ENCODE measurements at regions not wholly inside any gene's neighbourhood (a gene's known extent, or its start where the extent isn't known, plus 50 kb on each side); places are given as distances from the start of the nearest gene placed in this dataset.

DNA sequence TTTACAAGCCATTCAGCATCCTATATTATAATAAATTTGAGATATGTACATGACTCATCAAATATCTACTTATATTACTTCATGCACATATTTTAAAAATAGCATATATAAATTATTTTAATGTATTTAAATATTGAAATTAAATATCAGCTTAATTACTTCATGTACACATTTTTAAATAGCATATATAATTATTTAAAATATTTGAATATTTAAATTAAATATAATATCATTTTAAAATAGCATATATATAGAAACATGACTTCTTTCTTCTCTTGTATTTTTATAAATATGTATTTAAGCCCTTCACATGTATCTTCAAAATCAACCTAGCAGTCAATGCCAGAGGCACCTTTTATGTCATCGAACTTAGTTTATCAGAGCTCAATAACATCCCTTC is 298.8 kb upstream of the DSEL start:
- H3K4me1 ChIP-seq: no peaks in the 10 kb centered on the region
- no peaks in the 10 kb centered on the region for H3K27me3 ChIP-seq
- TF ChIP-seq, protein P1, sequence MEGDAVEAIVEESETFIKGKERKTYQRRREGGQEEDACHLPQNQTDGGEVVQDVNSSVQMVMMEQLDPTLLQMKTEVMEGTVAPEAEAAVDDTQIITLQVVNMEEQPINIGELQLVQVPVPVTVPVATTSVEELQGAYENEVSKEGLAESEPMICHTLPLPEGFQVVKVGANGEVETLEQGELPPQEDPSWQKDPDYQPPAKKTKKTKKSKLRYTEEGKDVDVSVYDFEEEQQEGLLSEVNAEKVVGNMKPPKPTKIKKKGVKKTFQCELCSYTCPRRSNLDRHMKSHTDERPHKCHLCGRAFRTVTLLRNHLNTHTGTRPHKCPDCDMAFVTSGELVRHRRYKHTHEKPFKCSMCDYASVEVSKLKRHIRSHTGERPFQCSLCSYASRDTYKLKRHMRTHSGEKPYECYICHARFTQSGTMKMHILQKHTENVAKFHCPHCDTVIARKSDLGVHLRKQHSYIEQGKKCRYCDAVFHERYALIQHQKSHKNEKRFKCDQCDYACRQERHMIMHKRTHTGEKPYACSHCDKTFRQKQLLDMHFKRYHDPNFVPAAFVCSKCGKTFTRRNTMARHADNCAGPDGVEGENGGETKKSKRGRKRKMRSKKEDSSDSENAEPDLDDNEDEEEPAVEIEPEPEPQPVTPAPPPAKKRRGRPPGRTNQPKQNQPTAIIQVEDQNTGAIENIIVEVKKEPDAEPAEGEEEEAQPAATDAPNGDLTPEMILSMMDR (IDR thresholded peaks at IDR 0.05): no peak
- no peaks in the 10 kb centered on the region for H3K36me3 ChIP-seq
- no peak overlapping the region for H3K4me3 ChIP-seq
- no peaks in the 10 kb centered on the region for H3K9me3 ChIP-seq
- no peak overlapping the region for H3K27ac ChIP-seq
- DNase-seq (no peak), ATAC-seq (no peak)
- intact Hi-C loops (cut with DNase I): no loop called here

DNA sequence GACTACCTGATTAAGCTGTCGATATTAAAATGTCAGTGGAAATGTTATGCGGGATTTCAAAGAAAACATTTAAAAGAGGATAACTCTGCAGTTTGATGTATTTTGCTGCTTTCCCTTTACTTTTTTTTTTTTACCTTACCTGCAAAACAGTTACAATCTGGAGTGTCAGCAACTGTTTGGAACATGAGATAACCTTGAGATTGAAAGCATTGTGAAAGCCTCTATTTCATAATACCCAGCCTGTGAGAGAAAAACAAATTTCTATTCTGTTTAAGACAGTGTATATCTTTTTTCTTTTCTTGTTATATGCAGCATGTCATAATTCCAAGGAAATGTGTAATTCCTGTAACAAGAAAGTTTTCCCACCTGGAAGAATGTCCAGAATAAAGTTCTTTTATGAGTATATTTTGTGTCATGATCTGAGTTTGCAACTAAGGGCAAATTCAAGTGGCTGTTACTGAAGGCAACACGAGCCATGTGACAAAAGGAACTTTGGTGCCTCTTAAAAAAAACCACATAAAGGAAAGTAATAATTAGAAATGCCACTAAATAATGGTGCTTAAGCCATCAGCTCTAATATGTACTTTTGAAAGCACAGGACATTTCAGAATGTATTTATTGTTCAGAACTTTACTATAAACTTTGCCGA is 297.0 kb upstream of the DSEL start:
- H3K36me3 ChIP-seq: no peaks in the 10 kb centered on the region
- ATAC-seq: peak; percentile 57
- DNase-seq: no peak

GRCh38 chr18:67805261-67805660 is 288.7 kb upstream of the DSEL start:
- Histone ChIP-seq H3K36me3 (no peaks in the 10 kb centered on the region), H3K9me3 (no peaks in the 10 kb centered on the region), H3K4me1 (no peaks in the 10 kb centered on the region), H3K4me3 (no peak overlapping the region), H3K27ac (no peak overlapping the region), H3K27me3 (no peaks in the 10 kb centered on the region)
- intact Hi-C loops (cut with DNase I): no loop called here
- DNase-seq (no peak), ATAC-seq (no peak)
- TF ChIP-seq, protein P1 (IDR thresholded peaks at IDR 0.05): no peak

More for the DNA sequence above, 297.0 kb upstream of the DSEL start:
- TF ChIP-seq, protein P1 (IDR thresholded peaks at IDR 0.05): no peak
- intact Hi-C loops (cut with DNase I): no loop called here
- H3K27me3 ChIP-seq: no peaks in the 10 kb centered on the region
- H3K4me3 ChIP-seq: no peak overlapping the region
- H3K9me3 ChIP-seq: no peaks in the 10 kb centered on the region
- H3K27ac ChIP-seq: no peak overlapping the region
- H3K4me1 ChIP-seq: no peaks in the 10 kb centered on the region

DNA sequence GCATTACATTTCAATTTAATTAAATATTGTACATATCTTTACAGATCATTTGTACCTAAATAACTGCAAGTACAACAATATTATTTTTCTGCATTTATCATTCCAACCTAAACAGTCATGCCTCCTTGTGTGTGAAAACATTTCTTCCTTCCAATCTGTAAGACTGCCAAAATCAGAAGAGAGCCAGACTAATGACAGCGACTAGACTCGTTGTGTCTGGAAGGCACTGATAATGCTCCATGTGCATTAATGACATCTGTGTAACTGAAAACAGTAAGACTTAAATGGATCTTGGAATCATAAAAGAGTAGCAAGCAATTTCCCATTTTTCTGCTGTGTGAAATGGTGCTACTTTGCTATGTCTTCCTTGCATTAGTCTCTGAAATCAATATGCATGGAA is 278.0 kb upstream of the DSEL start:
- H3K36me3 ChIP-seq: no peaks in the 10 kb centered on the region
- ATAC-seq (no peak), DNase-seq (peak in 2 of 4 donors; percentile 3 to 4)
- no peaks in the 10 kb centered on the region for H3K4me1 ChIP-seq
- TF ChIP-seq, protein P1 (IDR thresholded peaks at IDR 0.05): no peak
- H3K9me3 ChIP-seq: no peaks in the 10 kb centered on the region
- intact Hi-C loops (cut with DNase I): no loop called here
- H3K4me3 ChIP-seq: no peak overlapping the region
- no peak overlapping the region for H3K27ac ChIP-seq
- no peaks in the 10 kb centered on the region for H3K27me3 ChIP-seq

GRCh38 chr18:67790527-67790926 is 274.0 kb upstream of the DSEL start:
- H3K36me3 ChIP-seq: no peaks in the 10 kb centered on the region
- H3K4me1 ChIP-seq: no peaks in the 10 kb centered on the region
- no peaks in the 10 kb centered on the region for H3K27me3 ChIP-seq
- ATAC-seq: no peak
- DNase-seq: no peak
- no peak overlapping the region for H3K4me3 ChIP-seq
- no peaks in the 10 kb centered on the region for H3K9me3 ChIP-seq
- H3K27ac ChIP-seq: no peak overlapping the region
- TF ChIP-seq, protein P1 (IDR thresholded peaks at IDR 0.05): no peak
- intact Hi-C loops (cut with DNase I): no loop called here

All from left lung (tissue), 4 donors.